ENCODE measurements at regions not wholly inside any gene's neighbourhood (a gene's known extent, or its start where the extent isn't known, plus 50 kb on each side); places are given as distances from the start of the nearest gene placed in this dataset.

DNA sequence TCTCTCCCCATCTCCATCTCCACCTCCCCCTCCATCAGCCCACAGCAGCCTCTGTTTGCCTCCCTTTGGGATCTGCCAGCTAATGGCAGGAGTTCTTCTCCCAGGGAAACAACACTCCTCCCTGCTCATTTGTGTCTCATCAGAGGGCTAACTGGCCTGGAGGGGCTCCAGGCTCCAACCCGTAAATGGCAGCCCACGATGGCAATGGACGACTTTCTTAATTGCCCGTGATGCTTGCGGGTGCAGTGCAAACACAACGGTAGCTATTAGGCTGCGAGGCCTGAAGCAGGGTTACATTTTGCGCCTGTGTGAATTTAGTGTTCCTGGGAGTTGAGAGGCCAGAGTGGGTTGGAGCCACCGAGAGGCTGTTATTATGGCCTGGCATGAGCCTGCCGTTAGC, 285.1 kb downstream of the TNS1 start:
- TF ChIP-seq, protein P1, sequence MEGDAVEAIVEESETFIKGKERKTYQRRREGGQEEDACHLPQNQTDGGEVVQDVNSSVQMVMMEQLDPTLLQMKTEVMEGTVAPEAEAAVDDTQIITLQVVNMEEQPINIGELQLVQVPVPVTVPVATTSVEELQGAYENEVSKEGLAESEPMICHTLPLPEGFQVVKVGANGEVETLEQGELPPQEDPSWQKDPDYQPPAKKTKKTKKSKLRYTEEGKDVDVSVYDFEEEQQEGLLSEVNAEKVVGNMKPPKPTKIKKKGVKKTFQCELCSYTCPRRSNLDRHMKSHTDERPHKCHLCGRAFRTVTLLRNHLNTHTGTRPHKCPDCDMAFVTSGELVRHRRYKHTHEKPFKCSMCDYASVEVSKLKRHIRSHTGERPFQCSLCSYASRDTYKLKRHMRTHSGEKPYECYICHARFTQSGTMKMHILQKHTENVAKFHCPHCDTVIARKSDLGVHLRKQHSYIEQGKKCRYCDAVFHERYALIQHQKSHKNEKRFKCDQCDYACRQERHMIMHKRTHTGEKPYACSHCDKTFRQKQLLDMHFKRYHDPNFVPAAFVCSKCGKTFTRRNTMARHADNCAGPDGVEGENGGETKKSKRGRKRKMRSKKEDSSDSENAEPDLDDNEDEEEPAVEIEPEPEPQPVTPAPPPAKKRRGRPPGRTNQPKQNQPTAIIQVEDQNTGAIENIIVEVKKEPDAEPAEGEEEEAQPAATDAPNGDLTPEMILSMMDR (IDR thresholded peaks at IDR 0.05; ENCODE audit: low read depth, low read length, poor library complexity, severe bottlenecking): no peak
- no peak for TF ChIP-seq EZH2phosphoT487 (IDR thresholded peaks at IDR 0.05; ENCODE audit: borderline replicate concordance, low read length)

Measured in DOHH2 (cell line).